Karpas-422 (cell line): ENCODE measurements at regions not wholly inside any gene's neighbourhood (a gene's known extent, or its start where the extent isn't known, plus 50 kb on each side); places are given as distances from the start of the nearest gene placed in this dataset.

Experiments used
- DNase-seq: peaks from one replicate; pipeline ENCODE4 v3.0.0-alpha.2; 2015
- H2AFZ ChIP-seq: fragments of 200-600 bp; sonication (generic); 2 replicates; pipeline ENCODE4 v1.6.1; 2014; ENCODE audit warnings: antibody characterized with exemption, low read length, mixed read lengths
- H3K27ac ChIP-seq: fragments of 200-600 bp; sonication (generic); 2 replicates; pipeline ENCODE4 v1.5.1; 2014; ENCODE audit warnings: mild to moderate bottlenecking, low read length, moderate library complexity
- H3K27me3 ChIP-seq: fragments of 200-600 bp; sonication (generic); 2 replicates; pipeline ENCODE4 v1.6.1; 2014; ENCODE audit warnings: low read length, mixed read lengths
- H3K36me3 ChIP-seq: fragments of 200-600 bp; sonication (generic); 2 replicates; pipeline ENCODE4 v1.6.1; 2014; ENCODE audit warnings: low read length, mixed read lengths; ENCODE audit not compliant: insufficient read depth
- H3K4me1 ChIP-seq: fragments of 200-600 bp; sonication (generic); 2 replicates; pipeline ENCODE4 v1.6.1; 2014; ENCODE audit warnings: mild to moderate bottlenecking, low read length, mixed read lengths
- H3K4me2 ChIP-seq: fragments of 200-600 bp; sonication (generic); 2 replicates; pipeline ENCODE4 v1.6.1; 2014; ENCODE audit warnings: low read length, low read depth, mild to moderate bottlenecking; ENCODE audit not compliant: poor library complexity, severe bottlenecking
- H3K4me3 ChIP-seq: fragments of 200-600 bp; sonication (generic); 2 replicates; pipeline ENCODE4 v1.5.1; 2014; ENCODE audit warnings: mild to moderate bottlenecking, antibody characterized with exemption, low read length, mixed read lengths
- H3K79me2 ChIP-seq: fragments of 200-600 bp; sonication (generic); 2 replicates; pipeline ENCODE4 v1.6.1; 2014; ENCODE audit warnings: mild to moderate bottlenecking, low read length, mixed read lengths
- H3K9ac ChIP-seq: fragments of 200-600 bp; sonication (generic); 2 replicates; pipeline ENCODE4 v1.6.0; 2014; ENCODE audit warnings: low read length
- H3K9me2 ChIP-seq: fragments of 200-600 bp; sonication (generic), shearing (Covaris generic); replicated peaks from 2 replicates; pipeline ENCODE4 v1.6.0; 2014; ENCODE audit warnings: mild to moderate bottlenecking, low read length, moderate library complexity; ENCODE audit not compliant: insufficient read depth
- H3K9me3 ChIP-seq: fragments of 300-700, 200-600 bp; sonication (generic); 2 replicates; pipeline ENCODE4 v1.6.1; 2014; ENCODE audit warnings: low read length, mixed read lengths
- H4K20me1 ChIP-seq: fragments of 200-600 bp; sonication (generic); 2 replicates; pipeline ENCODE4 v1.6.1; 2014; ENCODE audit warnings: mild to moderate bottlenecking, antibody characterized with exemption, low read length, low read depth; ENCODE audit not compliant: insufficient read depth

- H3K36me3 ChIP-seq: no peaks in the 10 kb centered on the region
- no peak overlapping the region for H3K9ac ChIP-seq
- no peak overlapping the region for H3K4me2 ChIP-seq
- no peak for DNase-seq
- H3K9me3 ChIP-seq: no peaks in the 10 kb centered on the region
- no peaks in the 10 kb centered on the region for H3K9me2 ChIP-seq
- no peak overlapping the region for H3K4me3 ChIP-seq
- H2AFZ ChIP-seq: no peak overlapping the region
- H4K20me1 ChIP-seq: no peaks in the 10 kb centered on the region
- no peak overlapping the region for H3K27ac ChIP-seq
- H3K79me2 ChIP-seq: no peaks in the 10 kb centered on the region
- H3K27me3 ChIP-seq: no peaks in the 10 kb centered on the region
- no peaks in the 10 kb centered on the region for H3K4me1 ChIP-seq
Observed at GRCh38 chr7:88460650-88461049, 154.0 kb upstream of the STEAP4 start.

- no peaks in the 10 kb centered on the region for H3K27me3 ChIP-seq
- H3K79me2 ChIP-seq: no peaks in the 10 kb centered on the region
- DNase-seq: no peak
- no peaks in the 10 kb centered on the region for H3K9me3 ChIP-seq
- H3K36me3 ChIP-seq: no peaks in the 10 kb centered on the region
- no peaks in the 10 kb centered on the region for H4K20me1 ChIP-seq
- no peak overlapping the region for H3K9ac ChIP-seq
- no peaks in the 10 kb centered on the region for H3K9me2 ChIP-seq
- no peak overlapping the region for H3K4me3 ChIP-seq
- H3K4me1 ChIP-seq: no peaks in the 10 kb centered on the region
- H3K27ac ChIP-seq: no peak overlapping the region
- H2AFZ ChIP-seq: no peak overlapping the region
- H3K4me2 ChIP-seq: no peak overlapping the region
Observed at GRCh38 chr7:88458946-88459345, 152.3 kb upstream of the STEAP4 start.

DNA sequence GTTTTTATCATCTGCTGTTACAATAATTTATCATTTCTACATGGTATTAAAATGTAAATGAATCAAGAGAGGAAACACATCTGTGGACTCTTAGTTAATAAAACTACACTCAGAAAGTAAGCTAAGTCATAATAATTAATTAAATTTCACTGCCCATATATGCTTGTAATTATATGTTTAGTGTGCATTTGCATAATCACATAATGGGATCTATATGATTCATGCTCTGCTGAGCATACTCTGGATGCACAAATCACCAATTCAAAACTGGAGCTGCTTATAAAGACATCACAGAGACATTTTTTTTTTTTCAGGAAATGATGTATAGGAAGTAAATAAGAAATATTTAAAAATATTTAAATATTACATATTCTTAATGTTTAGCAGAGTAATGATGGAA lies 151.6 kb upstream of the STEAP4 start:
- H3K27ac ChIP-seq: no peak overlapping the region

GRCh38 chr7:88457320-88457719 lies 150.6 kb upstream of the STEAP4 start:
- Histone ChIP-seq H3K9me3 (no peaks in the 10 kb centered on the region), H3K4me1 (no peaks in the 10 kb centered on the region), H2AFZ (no peak overlapping the region), H3K4me3 (no peak overlapping the region), H3K27ac (no peak overlapping the region), H3K79me2 (no peaks in the 10 kb centered on the region), H3K9me2 (no peaks in the 10 kb centered on the region), H3K4me2 (no peak overlapping the region), H3K27me3 (no peaks in the 10 kb centered on the region), H4K20me1 (no peaks in the 10 kb centered on the region), H3K9ac (no peak overlapping the region), H3K36me3 (no peaks in the 10 kb centered on the region)
- no peak for DNase-seq

More for the DNA sequence above, 151.6 kb upstream of the STEAP4 start:
- H3K4me2 ChIP-seq: no peak overlapping the region
- H3K4me3 ChIP-seq: no peak overlapping the region
- H3K9me3 ChIP-seq: no peaks in the 10 kb centered on the region
- no peaks in the 10 kb centered on the region for H3K79me2 ChIP-seq
- H3K4me1 ChIP-seq: no peaks in the 10 kb centered on the region
- H2AFZ ChIP-seq: no peak overlapping the region
- no peaks in the 10 kb centered on the region for H3K9me2 ChIP-seq
- DNase-seq: no peak
- no peaks in the 10 kb centered on the region for H4K20me1 ChIP-seq
- H3K36me3 ChIP-seq: no peaks in the 10 kb centered on the region
- no peak overlapping the region for H3K9ac ChIP-seq
- H3K27me3 ChIP-seq: no peaks in the 10 kb centered on the region

GRCh38 chr7:88456490-88456889 lies 149.8 kb upstream of the STEAP4 start:
- no peaks in the 10 kb centered on the region for H3K4me1 ChIP-seq
- H3K9me3 ChIP-seq: no peaks in the 10 kb centered on the region
- no peaks in the 10 kb centered on the region for H3K9me2 ChIP-seq
- no peak overlapping the region for H3K27ac ChIP-seq
- H3K4me3 ChIP-seq: no peak overlapping the region
- no peak overlapping the region for H3K4me2 ChIP-seq
- no peaks in the 10 kb centered on the region for H3K36me3 ChIP-seq
- H2AFZ ChIP-seq: no peak overlapping the region
- H4K20me1 ChIP-seq: no peaks in the 10 kb centered on the region
- no peak for DNase-seq
- no peaks in the 10 kb centered on the region for H3K79me2 ChIP-seq
- H3K27me3 ChIP-seq: no peaks in the 10 kb centered on the region
- no peak overlapping the region for H3K9ac ChIP-seq

- Histone ChIP-seq H3K4me2 (no peak overlapping the region), H2AFZ (no peak overlapping the region), H3K9me3 (no peaks in the 10 kb centered on the region), H3K4me1 (no peaks in the 10 kb centered on the region), H3K4me3 (no peak overlapping the region), H4K20me1 (no peaks in the 10 kb centered on the region), H3K36me3 (no peaks in the 10 kb centered on the region), H3K9ac (no peak overlapping the region), H3K79me2 (no peaks in the 10 kb centered on the region), H3K9me2 (no peaks in the 10 kb centered on the region), H3K27me3 (no peaks in the 10 kb centered on the region), H3K27ac (no peak overlapping the region)
- DNase-seq: no peak
Observed at GRCh38 chr7:88455696-88456095, 149.0 kb upstream of the STEAP4 start.

- Histone ChIP-seq H3K79me2 (no peaks in the 10 kb centered on the region), H3K4me3 (no peak overlapping the region), H3K27ac (no peak overlapping the region), H3K27me3 (no peaks in the 10 kb centered on the region), H3K9me3 (no peaks in the 10 kb centered on the region), H3K9ac (no peak overlapping the region), H2AFZ (no peak overlapping the region), H3K36me3 (no peaks in the 10 kb centered on the region), H3K9me2 (no peaks in the 10 kb centered on the region), H3K4me2 (no peak overlapping the region), H4K20me1 (no peaks in the 10 kb centered on the region), H3K4me1 (peaks cover 4% of the 10 kb centered on the region)
- no peak for DNase-seq
Observed at GRCh38 chr7:88452646-88453045, 146.0 kb upstream of the STEAP4 start.

DNA sequence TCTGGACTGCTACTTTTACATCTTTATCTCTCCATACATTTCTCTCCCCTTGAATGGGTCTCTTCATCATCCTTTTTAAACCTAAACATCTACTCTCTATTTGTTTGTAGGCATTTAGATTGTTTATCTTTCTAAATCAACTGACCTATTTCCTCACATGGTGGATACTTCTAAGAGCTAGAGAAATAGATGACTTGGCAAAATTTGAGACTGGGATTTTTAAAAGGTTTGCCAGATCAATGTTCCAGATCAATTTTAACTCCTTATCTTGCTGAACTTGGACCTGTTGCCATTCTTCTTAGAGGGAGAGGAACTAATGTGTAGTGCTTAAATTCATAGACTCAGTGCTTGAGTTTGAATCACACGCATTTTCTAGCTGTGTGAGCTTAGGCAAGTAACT lies 144.2 kb upstream of the STEAP4 start:
- H2AFZ ChIP-seq: no peak overlapping the region
- no peak for DNase-seq
- no peak overlapping the region for H3K9ac ChIP-seq
- H3K79me2 ChIP-seq: no peaks in the 10 kb centered on the region
- H3K36me3 ChIP-seq: no peaks in the 10 kb centered on the region
- H4K20me1 ChIP-seq: no peaks in the 10 kb centered on the region
- no peaks in the 10 kb centered on the region for H3K9me2 ChIP-seq
- peaks cover 4% of the 10 kb centered on the region for H3K4me1 ChIP-seq
- no peaks in the 10 kb centered on the region for H3K27me3 ChIP-seq
- H3K4me2 ChIP-seq: no peak overlapping the region
- H3K27ac ChIP-seq: no peak overlapping the region
- H3K9me3 ChIP-seq: no peaks in the 10 kb centered on the region
- H3K4me3 ChIP-seq: no peak overlapping the region

- H3K9me3 ChIP-seq: no peaks in the 10 kb centered on the region
- no peaks in the 10 kb centered on the region for H3K27me3 ChIP-seq
- H3K4me2 ChIP-seq: no peak overlapping the region
- H3K36me3 ChIP-seq: no peaks in the 10 kb centered on the region
- no peaks in the 10 kb centered on the region for H3K79me2 ChIP-seq
- H3K4me1 ChIP-seq: peaks cover 4% of the 10 kb centered on the region
- peak; percentile 52 for DNase-seq
- H4K20me1 ChIP-seq: no peaks in the 10 kb centered on the region
- H3K27ac ChIP-seq: no peak overlapping the region
- no peaks in the 10 kb centered on the region for H3K9me2 ChIP-seq
- H3K4me3 ChIP-seq: no peak overlapping the region
- no peak overlapping the region for H2AFZ ChIP-seq
- no peak overlapping the region for H3K9ac ChIP-seq
Observed at GRCh38 chr7:88449410-88449809, 142.7 kb upstream of the STEAP4 start.
